HepG2 (cell line): ENCODE measurements at regions not wholly inside any gene's neighbourhood (a gene's known extent, or its start where the extent isn't known, plus 50 kb on each side); places are given as distances from the start of the nearest gene placed in this dataset.

Experiments
- ATAC-seq: fragments of 200-7000 bp; cut with Tn5 transposase; 3 replicates; pipeline ENCODE4 v1.9.1; 2020; ENCODE audit warnings: mild to moderate bottlenecking, moderate library complexity
- BruUV-seq: library from RNA; stranded (reverse); fragments of 400-500 nt; replicated peaks from 2 replicates; lab custom pipeline; 2021; lab: Mats Ljungman, UMichigan
- CTCF ChIA-PET: fragments of 300-600 bp; formaldehyde crosslinking; extraction: SDS; loops from one replicate; lab custom pipeline; 2021; ENCODE audit warnings: low total read pairs, inconsistent platforms, low intra/inter-chr PET ratio; lab: Yijun Ruan, JAX
- POLR2A ChIA-PET: fragments of 350-600 bp; sonication (Branson Sonifier 250); formaldehyde crosslinking; loops from one replicate; lab custom pipeline; 2020; ENCODE audit warnings: antibody characterized with exemption, inconsistent platforms; lab: Yijun Ruan, JAX
- DNase-seq: peaks from one replicate; pipeline ENCODE4 v3.0.0-alpha.2; 2015; ENCODE audit warnings: low spot score
- FAIRE-seq: peaks from 3 replicates; lab custom pipeline; 2011; peaks lifted over from hg19 to GRCh38; lab: Jason Lieb, UNC
- H2AFZ ChIP-seq: one replicate; pipeline ENCODE4 v1.6.1; 2011; ENCODE audit warnings: low read length, inconsistent platforms
- H3K27ac ChIP-seq: fragments of 300-600 bp; 3 replicates; pipeline ENCODE4 v1.8.0; 2011; ENCODE audit warnings: mixed run types, mild to moderate bottlenecking, mixed read lengths, low read length, inconsistent platforms; ENCODE audit not compliant: insufficient read depth; ENCODE audit errors: extremely low read length
- H3K27me3 ChIP-seq, 2 experiments: fragments of 200-600 bp in 1 of 2; 2 replicates in 1 of 2; 3 replicates in 1 of 2; pipeline versions ENCODE4 v1.6.0 to v1.8.0; 2011; ENCODE audit warnings: low read length in 2 of 2, mild to moderate bottlenecking in 2 of 2, moderate library complexity in 2 of 2, inconsistent platforms in 1 of 2; ENCODE audit not compliant: insufficient read depth in 2 of 2, control insufficient read depth in 1 of 2
- H3K36me3 ChIP-seq, 2 experiments: fragments of 200-600 bp in 1 of 2; replicated peaks in 1 of 2; 2 replicates in 1 of 2; 3 replicates in 1 of 2; pipeline versions ENCODE4 v1.5.1 to v1.8.0; 2011; ENCODE audit warnings: low read length in 2 of 2, inconsistent platforms in 1 of 2; ENCODE audit not compliant: insufficient read depth in 2 of 2, control insufficient read depth in 1 of 2
- H3K4me1 ChIP-seq: 2 replicates; pipeline ENCODE4 v1.5.1; 2012; ENCODE audit warnings: low read length, inconsistent platforms; ENCODE audit not compliant: insufficient read depth
- H3K4me2 ChIP-seq: 2 replicates; pipeline ENCODE4 v1.6.0; 2011; ENCODE audit warnings: low read depth, low read length, inconsistent platforms
- H3K4me3 ChIP-seq, 3 experiments: fragments of 200-600 bp in 1 of 3; sonication (generic), shearing (Covaris generic) in 1 of 3; replicated peaks in 1 of 3; 2 replicates each; pipeline ENCODE4 v1.5.1; 2011 to 2016; ENCODE audit warnings: low read length in 3 of 3, inconsistent platforms in 2 of 3, low read depth in 2 of 3, mild to moderate bottlenecking in 2 of 3, control low read depth in 1 of 3, mixed read lengths in 1 of 3; ENCODE audit not compliant: insufficient read depth in 1 of 3
- H3K79me2 ChIP-seq: one replicate; pipeline ENCODE4 v1.6.1; 2011; ENCODE audit warnings: low read length, inconsistent platforms; ENCODE audit not compliant: insufficient read depth
- H3K9ac ChIP-seq: 2 replicates; pipeline ENCODE4 v1.6.0; 2011; ENCODE audit warnings: mild to moderate bottlenecking, low read depth, low read length, inconsistent platforms; ENCODE audit not compliant: insufficient read depth
- H3K9me3 ChIP-seq: 2 replicates; pipeline ENCODE4 v1.5.1; 2012; ENCODE audit warnings: mild to moderate bottlenecking, low read length
- H4K20me1 ChIP-seq: 2 replicates; pipeline ENCODE4 v1.6.0; 2011; ENCODE audit warnings: inconsistent platforms, mild to moderate bottlenecking, low read length, moderate library complexity; ENCODE audit not compliant: insufficient read depth
- DNMT3B ChIP-seq: conservative IDR thresholded peaks from 2 replicates; pipeline ENCODE4 v1.6.1; 2016; ENCODE audit warnings: missing biosample characterization, control low read depth
- FOXK1 ChIP-seq: sonication (generic); formaldehyde crosslinking; IDR thresholded peaks from 2 replicates; pipeline ENCODE4 v1.4.0; 2020; ENCODE audit warnings: low read depth, missing genetic modification reagents, borderline replicate concordance
- IRX3 ChIP-seq: sonication (generic); formaldehyde crosslinking; IDR thresholded peaks from 2 replicates; pipeline ENCODE4 v1.8.1; 2023; ENCODE audit warnings: mild to moderate bottlenecking, low read depth, missing genetic modification reagents, borderline replicate concordance
- KLF9 ChIP-seq: IDR thresholded peaks from 2 replicates; pipeline ENCODE4 v1.6.1; 2016; ENCODE audit warnings: low read depth
- MXI1 ChIP-seq: IDR thresholded peaks from 3 replicates; pipeline ENCODE4 v1.6.1; 2012; ENCODE audit warnings: low read depth, low read length, inconsistent platforms, borderline replicate concordance
- MZF1 ChIP-seq: sonication (generic); formaldehyde crosslinking; IDR thresholded peaks from 2 replicates; pipeline ENCODE4 v1.8.1; 2023; ENCODE audit warnings: mild to moderate bottlenecking, missing genetic modification reagents, borderline replicate concordance
- NFE2 ChIP-seq: sonication (generic); formaldehyde crosslinking; IDR thresholded peaks from 2 replicates; pipeline ENCODE4 v1.4.0; 2020; ENCODE audit warnings: missing genetic modification reagents
- RERE ChIP-seq: IDR thresholded peaks from 2 replicates; pipeline ENCODE4 v1.6.1; 2016; ENCODE audit warnings: low read depth, missing genetic modification reagents, missing compliant biosample characterization
- YY1 ChIP-seq: IDR thresholded peaks from 2 replicates; pipeline ENCODE4 v1.6.1; 2011; ENCODE audit warnings: low read length, low read depth, moderate library complexity, mild to moderate bottlenecking; ENCODE audit not compliant: insufficient read depth, insufficient replicate concordance
- ZBTB26 ChIP-seq: IDR thresholded peaks from 2 replicates; pipeline ENCODE4 v1.6.1; 2016; ENCODE audit warnings: missing compliant biosample characterization, missing genetic modification reagents, borderline replicate concordance
- ZNF282 ChIP-seq: fragments of 450-650 bp; IDR thresholded peaks from 2 replicates; pipeline ENCODE4 v1.6.1; 2018; ENCODE audit not compliant: partially characterized antibody
- ZNF337 ChIP-seq: sonication (generic); formaldehyde crosslinking; IDR thresholded peaks from 2 replicates; pipeline ENCODE4 v1.5.1; 2020; ENCODE audit warnings: missing genetic modification reagents, low read depth, mild to moderate bottlenecking, borderline replicate concordance
- ZNF430 ChIP-seq: sonication (generic); formaldehyde crosslinking; IDR thresholded peaks from 2 replicates; pipeline ENCODE4 v1.9.0; 2021; ENCODE audit warnings: mild to moderate bottlenecking, missing genetic modification reagents
- ZNF737 ChIP-seq: sonication (generic); formaldehyde crosslinking; IDR thresholded peaks from 2 replicates; pipeline ENCODE4 v1.5.0; 2020; ENCODE audit warnings: missing genetic modification reagents, mild to moderate bottlenecking, borderline replicate concordance
- WGBS: methylation state at CpG from one replicate; pipeline ENCODE4 v1.1.6; 2017; ENCODE audit warnings: low lambda C conversion rate; 5-methylcytosine and 5-hydroxymethylcytosine counted together
- in situ Hi-C: cut with HindIII; loops from 2 replicates; pipeline ENCODE4 v1.10.0; 2017; ENCODE audit warnings: low pct_unique_long_range_greater_than_20kb; ENCODE audit not compliant: extremely low pct_ligation_motif_present
- intact Hi-C: fragments of 100-400 bp; cut with micrococcal nuclease; formaldehyde crosslinking; loops from one replicate; pipeline ENCODE4 v1.10.0; 2022; ENCODE audit not compliant: unreplicated experiment

DNA sequence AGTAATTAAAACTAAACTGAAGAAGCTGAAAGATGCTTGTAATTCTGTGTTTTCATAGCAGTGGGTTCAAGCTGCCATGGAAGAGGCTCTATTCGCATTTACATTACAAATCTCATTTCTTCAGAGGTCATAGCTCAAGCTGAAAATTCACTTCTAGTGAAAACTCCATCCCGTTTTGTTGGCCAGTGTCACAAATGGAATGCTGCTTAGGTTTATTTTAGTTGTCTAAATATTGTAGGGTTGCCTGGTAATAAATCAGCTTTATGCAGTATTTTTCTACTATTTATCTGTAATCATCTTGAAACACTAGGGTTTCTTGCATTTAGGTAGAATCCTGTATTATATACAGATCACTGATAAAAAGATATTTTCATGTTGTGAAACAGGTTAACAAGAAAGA is 240.6 kb downstream of the PTBP2 start:
- DNase-seq, result no peak
- Histone ChIP-seq H3K9ac (no peak overlapping the region), H3K4me1 (no peaks in the 10 kb centered on the region), H2AFZ (no peak overlapping the region), H3K9me3 (no peaks in the 10 kb centered on the region), H3K4me2 (no peak overlapping the region), H4K20me1 (no peaks in the 10 kb centered on the region), H3K36me3 (no peaks in the 10 kb centered on the region), H3K27ac (no peak overlapping the region), H3K27me3 (no peaks in the 10 kb centered on the region; a peak in 1 of 5 replicates), H3K79me2 (no peaks in the 10 kb centered on the region), H3K4me3 (no peak overlapping the region)
- in situ Hi-C loops (loop anchor here (10.0 kb wide), 1 partner anchor 1093 kb away; no protein-coding TSS in a partner anchor), intact Hi-C loops (no loop called here)
- no peak for ATAC-seq
- CTCF ChIA-PET, result no interaction called here
- POLR2A ChIA-PET, result no interaction called here
- WGBS, result 44% methylated on average over 2 of the region's 2 CpGs
- FAIRE-seq, result no peak
- TF ChIP-seq ZNF337 (CRISPR knock-in tag) (no peak), ZBTB26 (CRISPR knock-in tag) (no peak), FOXK1 (no peak), NFE2 (CRISPR knock-in tag) (no peak), ZNF282 (no peak), DNMT3B (CRISPR knock-in tag) (no peak), YY1 (no peak), IRX3 (no peak)
- no TSS peak for BruUV-seq

DNA sequence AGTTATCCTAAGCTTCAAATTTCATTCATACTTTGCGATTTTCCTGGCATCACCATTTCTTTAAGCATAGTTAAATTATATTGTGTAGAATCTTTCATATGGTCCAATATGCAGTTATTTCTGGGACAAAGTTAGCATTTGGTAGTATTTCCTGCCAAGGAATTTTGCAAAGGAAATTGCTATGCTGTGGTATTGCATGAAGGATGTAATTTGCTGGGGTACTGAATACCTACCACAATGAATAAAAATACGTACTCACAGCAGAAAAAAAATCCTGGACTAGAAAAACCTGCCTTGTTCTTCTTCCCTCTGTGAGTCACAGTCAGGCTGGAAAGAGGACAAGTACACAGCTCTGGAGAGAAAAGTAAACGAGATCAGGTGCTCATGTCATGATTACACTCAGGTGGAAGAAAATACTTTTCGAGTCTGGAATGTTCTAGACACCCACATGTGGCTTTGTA is 241.2 kb downstream of the PTBP2 start:
- WGBS, result 3% methylated on average over 4 of the region's 4 CpGs
- ATAC-seq, result no peak
- Histone ChIP-seq H2AFZ (no peak overlapping the region), H3K9ac (no peak overlapping the region), H3K36me3 (no peaks in the 10 kb centered on the region), H4K20me1 (no peaks in the 10 kb centered on the region), H3K4me1 (no peaks in the 10 kb centered on the region), H3K9me3 (no peaks in the 10 kb centered on the region), H3K79me2 (no peaks in the 10 kb centered on the region), H3K4me2 (no peak overlapping the region), H3K27ac (no peak overlapping the region), H3K27me3 (no peaks in the 10 kb centered on the region), H3K4me3 (no peak overlapping the region)
- CTCF ChIA-PET, result no interaction called here
- in situ Hi-C loops (loop anchor here (10.0 kb wide), 1 partner anchor 1092 kb away; no protein-coding TSS in a partner anchor), intact Hi-C loops (no loop called here)
- POLR2A ChIA-PET, result no interaction called here
- BruUV-seq, result no TSS peak
- no peak for DNase-seq
- no peak for FAIRE-seq
- TF ChIP-seq ZNF737 (CRISPR knock-in tag) (no peak), ZNF430 (no peak), KLF9 (CRISPR knock-in tag) (no peak), MZF1 (CRISPR knock-in tag) (no peak), MXI1 (no peak), RERE (CRISPR knock-in tag) (no peak)
